NK-92 (cell line): ENCODE measurements at regions not wholly inside any gene's neighbourhood (a gene's known extent, or its start where the extent isn't known, plus 50 kb on each side); places are given as distances from the start of the nearest gene placed in this dataset.

Experiments
- DNase-seq: peaks from one replicate; lab custom pipeline; 2025; ENCODE audit not compliant: unreplicated experiment; lab: John Stamatoyannopoulos, UW

- no peak for DNase-seq
Measured at GRCh38 chr2:8277921-8278571, 403.8 kb upstream of the ID2 start.

GRCh38 chr2:8278709-8279354 lies 403.0 kb upstream of the ID2 start:
- DNase-seq: no peak

GRCh38 chr2:8279506-8279905 lies 402.4 kb upstream of the ID2 start:
- DNase-seq: no peak

GRCh38 chr2:8281234-8281633 lies 400.6 kb upstream of the ID2 start:
- DNase-seq: no peak

GRCh38 chr2:8281950-8282857 lies 399.7 kb upstream of the ID2 start:
- DNase-seq: no peak

- no peak for DNase-seq
Measured at GRCh38 chr2:8282858-8283252, 399.0 kb upstream of the ID2 start.

GRCh38 chr2:8285081-8285480 lies 396.8 kb upstream of the ID2 start:
- no peak for DNase-seq

- no peak for DNase-seq
Measured at GRCh38 chr2:8285898-8286297, 396.0 kb upstream of the ID2 start.

- DNase-seq: no peak
Measured at GRCh38 chr2:8288206-8288605, 393.6 kb upstream of the ID2 start.

GRCh38 chr2:8289111-8289510 lies 392.7 kb upstream of the ID2 start:
- no peak for DNase-seq

GRCh38 chr2:8290771-8291352 lies 391.0 kb upstream of the ID2 start:
- no peak for DNase-seq

GRCh38 chr2:8296306-8296705 lies 385.6 kb upstream of the ID2 start:
- no peak for DNase-seq

GRCh38 chr2:8297376-8298231 lies 384.3 kb upstream of the ID2 start:
- DNase-seq: no peak

- DNase-seq: no peak
Measured at GRCh38 chr2:8298783-8299182, 383.1 kb upstream of the ID2 start.

GRCh38 chr2:8300216-8300615 lies 381.6 kb upstream of the ID2 start:
- no peak for DNase-seq

GRCh38 chr2:8300905-8301304 lies 381.0 kb upstream of the ID2 start:
- DNase-seq: no peak

- DNase-seq: no peak
Measured at GRCh38 chr2:8303322-8303832, 378.5 kb upstream of the ID2 start.

GRCh38 chr2:8304821-8305766 lies 376.8 kb upstream of the ID2 start:
- DNase-seq: no peak
